HUES48 (cell line): ENCODE measurements at regions not wholly inside any gene's neighbourhood (a gene's known extent, or its start where the extent isn't known, plus 50 kb on each side); places are given as distances from the start of the nearest gene placed in this dataset.

Source experiments
- H3K27ac ChIP-seq: one replicate; pipeline ENCODE4 v1.7.0; 2013; ENCODE audit warnings: low read depth, low read length, inconsistent platforms
- H3K27me3 ChIP-seq: 2 replicates; pipeline ENCODE4 v1.6.1; 2013; ENCODE audit warnings: mild to moderate bottlenecking, low read length; ENCODE audit not compliant: control insufficient read depth, insufficient read depth
- H3K36me3 ChIP-seq: 2 replicates; pipeline ENCODE4 v1.6.1; 2013; ENCODE audit warnings: low read length; ENCODE audit not compliant: control insufficient read depth, insufficient read depth
- H3K4me1 ChIP-seq: 2 replicates; pipeline ENCODE4 v1.6.1; 2013; ENCODE audit warnings: mild to moderate bottlenecking, low read length; ENCODE audit not compliant: control insufficient read depth, insufficient read depth
- H3K4me3 ChIP-seq: 2 replicates; pipeline ENCODE4 v1.5.1; 2013; ENCODE audit warnings: mild to moderate bottlenecking, low read depth, low read length
- H3K9ac ChIP-seq: 2 replicates; pipeline ENCODE4 v1.6.1; 2013; ENCODE audit warnings: mild to moderate bottlenecking, low read depth, low read length, moderate library complexity
- H3K9me3 ChIP-seq: 2 replicates; pipeline ENCODE4 v1.6.1; 2013; ENCODE audit warnings: low read length; ENCODE audit not compliant: control insufficient read depth, insufficient read depth

- Histone ChIP-seq H3K36me3 (no peaks in the 10 kb centered on the region), H3K4me1 (peaks cover 9% of the 10 kb centered on the region), H3K9me3 (no peaks in the 10 kb centered on the region), H3K9ac (no peak overlapping the region), H3K4me3 (no peak overlapping the region), H3K27ac (peak overlapping the region; percentile 63), H3K27me3 (no peaks in the 10 kb centered on the region)
Observed at GRCh38 chr1:73604211-73604610, 593.8 kb downstream of the LRRIQ3 start.

GRCh38 chr1:73593804-73594203 lies 604.2 kb downstream of the LRRIQ3 start:
- Histone ChIP-seq H3K27ac (peak overlapping the region; percentile 80), H3K9ac (peak overlapping the region; percentile 37; the same call in 1 of the 2 replicates), H3K36me3 (no peaks in the 10 kb centered on the region), H3K27me3 (no peaks in the 10 kb centered on the region), H3K4me3 (no peak overlapping the region), H3K9me3 (no peaks in the 10 kb centered on the region), H3K4me1 (peaks cover 14% of the 10 kb centered on the region)

DNA sequence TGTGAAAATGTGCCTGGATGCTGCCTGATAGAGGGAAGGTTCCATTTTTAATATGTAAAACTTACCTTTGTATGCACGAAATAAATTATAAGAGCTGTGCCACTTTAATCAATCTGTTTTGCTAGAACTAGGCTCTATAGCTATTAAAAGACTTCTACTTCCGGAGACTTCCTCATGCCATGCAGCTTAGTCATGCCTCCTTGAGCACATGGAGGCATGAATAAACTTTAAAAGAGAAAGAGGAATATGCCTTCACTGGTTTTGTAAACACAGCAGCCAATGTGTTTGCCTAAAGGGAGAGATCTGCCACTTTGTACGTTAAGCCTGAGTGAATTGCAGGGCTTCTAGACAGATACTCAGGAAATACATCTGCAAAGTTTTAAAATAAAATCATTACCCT lies 604.6 kb downstream of the LRRIQ3 start:
- H3K4me1 ChIP-seq = peaks cover 14% of the 10 kb centered on the region
- no peak overlapping the region for H3K4me3 ChIP-seq
- peak overlapping the region; percentile 80 for H3K27ac ChIP-seq
- no peaks in the 10 kb centered on the region for H3K27me3 ChIP-seq
- H3K9me3 ChIP-seq = no peaks in the 10 kb centered on the region
- H3K9ac ChIP-seq = peak overlapping the region; percentile 37; the same call in 1 of the 2 replicates
- H3K36me3 ChIP-seq = no peaks in the 10 kb centered on the region

GRCh38 chr1:73587080-73587479 lies 610.9 kb downstream of the LRRIQ3 start:
- no peaks in the 10 kb centered on the region for H3K36me3 ChIP-seq
- no peak overlapping the region for H3K27ac ChIP-seq
- H3K4me1 ChIP-seq = no peaks in the 10 kb centered on the region
- H3K9me3 ChIP-seq = no peaks in the 10 kb centered on the region
- no peaks in the 10 kb centered on the region for H3K27me3 ChIP-seq
- H3K4me3 ChIP-seq = no peak overlapping the region
- H3K9ac ChIP-seq = no peak overlapping the region

- H3K4me1 ChIP-seq = peaks cover 4% of the 10 kb centered on the region; the same call in 1 of the 2 replicates
Observed at GRCh38 chr1:73577206-73577605, 620.8 kb downstream of the LRRIQ3 start.

GRCh38 chr1:73576083-73576482 lies 621.9 kb downstream of the LRRIQ3 start:
- no peak overlapping the region for H3K9ac ChIP-seq
- no peaks in the 10 kb centered on the region for H3K27me3 ChIP-seq
- no peaks in the 10 kb centered on the region for H3K36me3 ChIP-seq
- H3K4me1 ChIP-seq = peaks cover 4% of the 10 kb centered on the region; the same call in 1 of the 2 replicates
- H3K9me3 ChIP-seq = no peaks in the 10 kb centered on the region; the same call in none of the 2 replicates
- no peak overlapping the region for H3K4me3 ChIP-seq
- H3K27ac ChIP-seq = no peak overlapping the region

More at GRCh38 chr1:73577206-73577605, 620.8 kb downstream of the LRRIQ3 start:
- H3K4me3 ChIP-seq = no peak overlapping the region
- H3K9me3 ChIP-seq = no peaks in the 10 kb centered on the region; the same call in none of the 2 replicates
- H3K27me3 ChIP-seq = no peaks in the 10 kb centered on the region
- no peak overlapping the region for H3K27ac ChIP-seq
- H3K9ac ChIP-seq = no peak overlapping the region
- no peaks in the 10 kb centered on the region for H3K36me3 ChIP-seq

GRCh38 chr1:73564294-73564693 lies 633.7 kb downstream of the LRRIQ3 start:
- Histone ChIP-seq H3K9me3 (peaks cover 7% of the 10 kb centered on the region; the same call in 1 of the 2 replicates), H3K36me3 (no peaks in the 10 kb centered on the region), H3K4me3 (no peak overlapping the region), H3K9ac (no peak overlapping the region), H3K27me3 (no peaks in the 10 kb centered on the region), H3K27ac (no peak overlapping the region), H3K4me1 (peaks cover 7% of the 10 kb centered on the region; the same call in 1 of the 2 replicates)

- no peaks in the 10 kb centered on the region for H3K4me1 ChIP-seq
- no peak overlapping the region for H3K9ac ChIP-seq
- no peak overlapping the region for H3K4me3 ChIP-seq
- H3K27me3 ChIP-seq = no peaks in the 10 kb centered on the region
- H3K27ac ChIP-seq = no peak overlapping the region
- H3K36me3 ChIP-seq = no peaks in the 10 kb centered on the region
- peaks cover 19% of the 10 kb centered on the region for H3K9me3 ChIP-seq
Observed at GRCh38 chr1:73556270-73556669, 641.7 kb downstream of the LRRIQ3 start.

DNA sequence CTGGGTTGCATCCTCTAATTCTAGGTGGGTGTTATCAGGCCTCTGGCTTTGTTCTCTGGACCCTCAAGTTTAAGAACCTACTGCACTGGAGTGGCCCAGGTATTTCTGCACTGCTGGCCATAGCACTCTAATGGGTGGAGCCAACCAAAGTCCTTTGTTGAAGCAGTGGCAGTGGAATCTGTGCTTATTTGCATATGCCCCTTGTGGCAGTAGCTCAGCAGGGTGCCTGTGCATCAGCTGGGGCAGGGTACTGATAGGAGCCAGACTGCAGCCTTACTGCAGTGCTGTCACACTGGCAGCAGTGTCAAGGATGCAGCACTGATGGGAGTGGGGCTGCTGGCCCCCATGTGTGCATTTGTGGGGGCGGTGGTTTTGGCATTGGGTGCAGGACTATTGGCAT lies 660.6 kb downstream of the LRRIQ3 start:
- H3K9me3 ChIP-seq = no peaks in the 10 kb centered on the region
- H3K4me1 ChIP-seq = no peaks in the 10 kb centered on the region
- H3K4me3 ChIP-seq = no peak overlapping the region
- H3K36me3 ChIP-seq = no peaks in the 10 kb centered on the region
- H3K9ac ChIP-seq = no peak overlapping the region
- H3K27ac ChIP-seq = no peak overlapping the region
- no peaks in the 10 kb centered on the region for H3K27me3 ChIP-seq

DNA sequence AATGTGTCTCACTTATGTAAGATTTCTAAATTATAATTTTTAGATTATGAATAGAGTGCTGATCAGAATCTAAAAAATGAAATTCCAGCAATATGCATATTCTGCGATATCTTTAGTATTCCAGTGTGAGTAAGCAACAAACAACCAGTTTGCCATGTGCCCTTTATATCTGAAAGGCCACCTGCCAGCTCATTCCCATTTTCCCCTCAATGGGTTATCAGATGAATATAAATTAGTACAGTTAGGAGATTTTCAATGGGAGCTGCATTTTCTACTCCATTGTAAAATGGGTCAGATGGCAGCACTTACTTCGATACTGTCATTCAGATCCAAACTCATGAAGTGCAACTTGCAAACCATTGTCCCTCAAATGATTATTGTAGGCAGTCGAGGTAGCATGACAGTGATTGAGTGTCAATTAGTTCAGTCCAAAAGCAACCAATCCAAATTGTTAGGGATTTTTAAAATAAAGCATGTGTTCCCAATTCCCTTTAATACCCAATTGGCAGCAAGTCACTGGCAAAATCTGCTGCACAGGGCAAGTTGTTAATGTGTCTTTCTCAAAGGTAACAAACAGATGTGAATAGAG lies 680.3 kb downstream of the LRRIQ3 start:
- no peaks in the 10 kb centered on the region for H3K36me3 ChIP-seq
- no peak overlapping the region for H3K9ac ChIP-seq
- no peak overlapping the region for H3K27ac ChIP-seq
- no peak overlapping the region for H3K4me3 ChIP-seq
- H3K4me1 ChIP-seq = no peaks in the 10 kb centered on the region
- H3K9me3 ChIP-seq = no peaks in the 10 kb centered on the region
- no peaks in the 10 kb centered on the region for H3K27me3 ChIP-seq

GRCh38 chr1:73516451-73516850 lies 681.5 kb downstream of the LRRIQ3 start:
- H3K9ac ChIP-seq = no peak overlapping the region
- no peak overlapping the region for H3K27ac ChIP-seq
- no peaks in the 10 kb centered on the region for H3K9me3 ChIP-seq
- no peak overlapping the region for H3K4me3 ChIP-seq
- no peaks in the 10 kb centered on the region for H3K27me3 ChIP-seq
- no peaks in the 10 kb centered on the region for H3K36me3 ChIP-seq
- H3K4me1 ChIP-seq = no peaks in the 10 kb centered on the region
